SU-DHL-6 (cell line): ENCODE measurements at regions not wholly inside any gene's neighbourhood (a gene's known extent, or its start where the extent isn't known, plus 50 kb on each side); places are given as distances from the start of the nearest gene placed in this dataset.

Experiments
- EZH2phosphoT487 ChIP-seq: fragments of 200-600 bp; sonication (generic), shearing (Covaris generic); conservative IDR thresholded peaks from 2 replicates; pipeline ENCODE4 v1.6.1; 2018; ENCODE audit warnings: mild to moderate bottlenecking, antibody characterized with exemption, low read length, moderate library complexity, mixed read lengths
- TF ChIP-seq, protein P1 (sequence below): fragments of 200-600 bp; sonication (generic); IDR thresholded peaks from one replicate; pipeline ENCODE4 v1.5.1; 2017; ENCODE audit warnings: antibody characterized with exemption, mild to moderate bottlenecking, low read length, moderate library complexity; ENCODE audit not compliant: insufficient read depth, poor library complexity, severe bottlenecking

DNA sequence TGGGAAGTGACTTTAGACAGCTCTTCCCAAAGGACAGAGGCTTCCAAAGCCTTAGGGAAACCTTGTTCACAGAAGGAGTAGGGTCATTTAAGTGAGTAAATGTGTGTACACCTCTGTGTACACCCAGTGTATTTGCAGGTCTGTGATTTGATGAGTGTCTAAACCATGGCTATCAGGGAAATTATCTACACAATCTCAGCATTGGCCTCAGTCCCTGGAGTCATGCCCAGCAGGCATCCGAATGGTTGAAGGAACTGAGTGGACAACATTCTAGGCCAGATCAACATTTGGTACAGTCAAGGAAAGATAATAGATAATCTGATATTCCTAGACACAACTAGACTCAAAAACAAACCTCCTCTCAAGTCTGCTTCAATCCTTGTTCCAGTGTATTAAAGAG, 258.4 kb upstream of the DAPK1 start:
- TF ChIP-seq, protein P1, sequence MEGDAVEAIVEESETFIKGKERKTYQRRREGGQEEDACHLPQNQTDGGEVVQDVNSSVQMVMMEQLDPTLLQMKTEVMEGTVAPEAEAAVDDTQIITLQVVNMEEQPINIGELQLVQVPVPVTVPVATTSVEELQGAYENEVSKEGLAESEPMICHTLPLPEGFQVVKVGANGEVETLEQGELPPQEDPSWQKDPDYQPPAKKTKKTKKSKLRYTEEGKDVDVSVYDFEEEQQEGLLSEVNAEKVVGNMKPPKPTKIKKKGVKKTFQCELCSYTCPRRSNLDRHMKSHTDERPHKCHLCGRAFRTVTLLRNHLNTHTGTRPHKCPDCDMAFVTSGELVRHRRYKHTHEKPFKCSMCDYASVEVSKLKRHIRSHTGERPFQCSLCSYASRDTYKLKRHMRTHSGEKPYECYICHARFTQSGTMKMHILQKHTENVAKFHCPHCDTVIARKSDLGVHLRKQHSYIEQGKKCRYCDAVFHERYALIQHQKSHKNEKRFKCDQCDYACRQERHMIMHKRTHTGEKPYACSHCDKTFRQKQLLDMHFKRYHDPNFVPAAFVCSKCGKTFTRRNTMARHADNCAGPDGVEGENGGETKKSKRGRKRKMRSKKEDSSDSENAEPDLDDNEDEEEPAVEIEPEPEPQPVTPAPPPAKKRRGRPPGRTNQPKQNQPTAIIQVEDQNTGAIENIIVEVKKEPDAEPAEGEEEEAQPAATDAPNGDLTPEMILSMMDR, result no peak
- TF ChIP-seq EZH2phosphoT487, result no peak
